ENCODE measurements at regions not wholly inside any gene's neighbourhood (a gene's known extent, or its start where the extent isn't known, plus 50 kb on each side); places are given as distances from the start of the nearest gene placed in this dataset.

DNA sequence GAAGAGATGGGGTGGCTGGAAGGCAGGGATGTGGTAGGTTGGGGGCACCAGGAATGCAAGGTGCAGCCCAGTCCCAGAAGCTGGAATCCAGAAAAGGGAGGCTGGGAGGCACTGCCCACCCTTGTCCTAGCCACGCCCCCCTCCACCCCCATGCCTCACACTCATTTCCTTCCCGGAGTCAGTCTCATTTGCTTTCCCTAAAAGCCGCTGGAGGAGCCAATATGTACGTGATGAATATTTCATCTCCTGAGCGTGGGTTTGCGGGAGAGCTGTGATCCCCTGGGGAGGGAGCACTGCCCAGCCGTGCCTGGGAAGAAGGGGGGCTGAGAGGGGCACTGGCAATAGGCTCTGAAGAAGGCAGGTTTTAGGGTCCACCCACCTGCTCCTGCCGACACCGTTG lies 124.5 kb upstream of the LHX1 start:
- ChIA-PET CTCF (no interaction called here), POLR2A (ENCODE audit: low non-redundant PET) (no interaction called here)
- TF ChIP-seq, protein P1, sequence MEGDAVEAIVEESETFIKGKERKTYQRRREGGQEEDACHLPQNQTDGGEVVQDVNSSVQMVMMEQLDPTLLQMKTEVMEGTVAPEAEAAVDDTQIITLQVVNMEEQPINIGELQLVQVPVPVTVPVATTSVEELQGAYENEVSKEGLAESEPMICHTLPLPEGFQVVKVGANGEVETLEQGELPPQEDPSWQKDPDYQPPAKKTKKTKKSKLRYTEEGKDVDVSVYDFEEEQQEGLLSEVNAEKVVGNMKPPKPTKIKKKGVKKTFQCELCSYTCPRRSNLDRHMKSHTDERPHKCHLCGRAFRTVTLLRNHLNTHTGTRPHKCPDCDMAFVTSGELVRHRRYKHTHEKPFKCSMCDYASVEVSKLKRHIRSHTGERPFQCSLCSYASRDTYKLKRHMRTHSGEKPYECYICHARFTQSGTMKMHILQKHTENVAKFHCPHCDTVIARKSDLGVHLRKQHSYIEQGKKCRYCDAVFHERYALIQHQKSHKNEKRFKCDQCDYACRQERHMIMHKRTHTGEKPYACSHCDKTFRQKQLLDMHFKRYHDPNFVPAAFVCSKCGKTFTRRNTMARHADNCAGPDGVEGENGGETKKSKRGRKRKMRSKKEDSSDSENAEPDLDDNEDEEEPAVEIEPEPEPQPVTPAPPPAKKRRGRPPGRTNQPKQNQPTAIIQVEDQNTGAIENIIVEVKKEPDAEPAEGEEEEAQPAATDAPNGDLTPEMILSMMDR (conservative IDR thresholded peaks at IDR 0.05; ENCODE audit: low read depth) = no peak
- no peak overlapping the region for H3K27ac ChIP-seq
- DNase-seq (ENCODE audit: low spot score) = no peak

DNA sequence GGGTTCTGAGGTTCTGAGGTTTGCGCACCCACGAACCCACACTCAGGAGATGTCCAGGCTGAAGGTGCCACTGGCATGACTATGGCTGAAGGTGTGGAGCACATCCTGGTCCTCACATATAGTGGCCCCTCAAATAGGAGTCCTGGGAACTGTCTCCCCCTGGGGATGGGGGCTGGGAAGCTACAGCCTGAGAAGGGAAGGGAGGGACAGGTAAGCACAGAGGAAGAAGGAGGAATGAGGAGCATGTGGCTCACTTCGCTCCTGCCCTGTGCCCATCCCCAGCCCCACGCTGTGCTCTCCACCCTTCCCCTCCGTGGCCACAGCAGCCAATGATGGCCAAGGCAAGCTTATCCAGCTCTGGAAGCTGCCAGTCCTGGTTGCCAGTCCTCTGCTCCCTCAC lies 123.9 kb upstream of the LHX1 start:
- ChIA-PET POLR2A (ENCODE audit: low non-redundant PET) (no interaction called here), CTCF (no interaction called here)
- H3K27ac ChIP-seq = no peak overlapping the region
- DNase-seq (ENCODE audit: low spot score) = no peak
- TF ChIP-seq, protein P1 (conservative IDR thresholded peaks at IDR 0.05; ENCODE audit: low read depth) = no peak

- no peak for DNase-seq (ENCODE audit: low spot score)
- CTCF ChIA-PET = no interaction called here
- no peak overlapping the region for H3K27ac ChIP-seq
- TF ChIP-seq, protein P1 (conservative IDR thresholded peaks at IDR 0.05; ENCODE audit: low read depth) = no peak
- POLR2A ChIA-PET (ENCODE audit: low non-redundant PET) = no interaction called here
Observed at GRCh38 chr17:36813957-36814563, 123.2 kb upstream of the LHX1 start.

- H3K27ac ChIP-seq = no peak overlapping the region
- CTCF ChIA-PET = no interaction called here
- POLR2A ChIA-PET (ENCODE audit: low non-redundant PET) = no interaction called here
- DNase-seq (ENCODE audit: low spot score) = no peak
- TF ChIP-seq, protein P1 (conservative IDR thresholded peaks at IDR 0.05; ENCODE audit: low read depth) = no peak
Observed at GRCh38 chr17:36814958-36815357, 122.3 kb upstream of the LHX1 start.

GRCh38 chr17:36816214-36816906 lies 120.9 kb upstream of the LHX1 start:
- H3K27ac ChIP-seq = no peak overlapping the region
- POLR2A ChIA-PET (ENCODE audit: low non-redundant PET) = no interaction called here
- TF ChIP-seq, protein P1 (conservative IDR thresholded peaks at IDR 0.05; ENCODE audit: low read depth) = no peak
- CTCF ChIA-PET = no interaction called here
- DNase-seq (ENCODE audit: low spot score) = no peak

GRCh38 chr17:36816907-36817288 lies 120.4 kb upstream of the LHX1 start:
- no peak overlapping the region for H3K27ac ChIP-seq
- TF ChIP-seq, protein P1 (conservative IDR thresholded peaks at IDR 0.05; ENCODE audit: low read depth) = no peak
- ChIA-PET CTCF (no interaction called here), POLR2A (ENCODE audit: low non-redundant PET) (no interaction called here)
- DNase-seq (ENCODE audit: low spot score) = no peak

All from RWPE1 (cell line).